ENCODE measurements at regions not wholly inside any gene's neighbourhood (a gene's known extent, or its start where the extent isn't known, plus 50 kb on each side); places are given as distances from the start of the nearest gene placed in this dataset.

DNA sequence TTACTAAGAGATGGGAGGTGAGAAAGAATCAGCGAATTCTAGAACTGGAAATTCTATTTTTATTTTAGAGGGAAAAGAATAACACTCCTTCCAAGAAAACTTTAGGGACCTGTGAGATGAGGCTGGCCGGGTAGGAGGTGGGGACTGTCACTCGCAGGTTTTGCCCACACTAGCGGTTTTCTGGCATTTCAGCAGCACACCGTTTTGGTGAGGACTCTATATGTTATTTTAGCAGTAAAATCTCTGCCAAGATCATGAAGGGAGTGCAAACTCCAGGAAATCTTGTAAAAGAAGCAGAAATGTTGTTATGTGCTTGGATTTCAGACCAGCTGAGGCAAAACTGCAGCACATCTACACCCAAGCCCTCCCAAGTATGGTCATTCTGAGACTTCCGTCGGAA lies 470.6 kb downstream of the PSAT1 start:
- H3K27ac ChIP-seq, result no peak overlapping the region
- no peak for TF ChIP-seq CTCF (conservative IDR thresholded peaks at IDR 0.05)
- TF ChIP-seq ZFX (IDR thresholded peaks at IDR 0.05), result no peak

DNA sequence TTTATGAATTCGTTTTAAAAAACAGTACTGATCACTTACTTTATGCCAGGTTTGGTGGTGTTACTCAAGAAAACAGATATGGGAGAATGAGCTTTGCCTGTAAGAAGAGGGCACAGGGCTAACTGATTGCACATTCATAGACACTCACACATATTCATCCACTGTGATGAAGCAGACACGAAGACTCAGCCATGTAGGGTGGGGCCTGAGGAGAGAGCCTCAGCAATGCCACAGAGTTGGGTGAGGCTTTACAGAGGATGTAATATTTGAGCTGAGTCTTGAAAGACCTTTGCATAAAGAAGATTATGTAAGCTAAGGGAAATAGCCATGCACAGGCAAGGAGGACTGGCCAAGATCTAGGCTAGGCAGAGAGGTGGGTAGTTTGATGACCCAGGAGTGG lies 472.8 kb downstream of the PSAT1 start:
- TF ChIP-seq CTCF (conservative IDR thresholded peaks at IDR 0.05) (no peak), ZFX (IDR thresholded peaks at IDR 0.05) (no peak)
- H3K27ac ChIP-seq, result no peak overlapping the region

DNA sequence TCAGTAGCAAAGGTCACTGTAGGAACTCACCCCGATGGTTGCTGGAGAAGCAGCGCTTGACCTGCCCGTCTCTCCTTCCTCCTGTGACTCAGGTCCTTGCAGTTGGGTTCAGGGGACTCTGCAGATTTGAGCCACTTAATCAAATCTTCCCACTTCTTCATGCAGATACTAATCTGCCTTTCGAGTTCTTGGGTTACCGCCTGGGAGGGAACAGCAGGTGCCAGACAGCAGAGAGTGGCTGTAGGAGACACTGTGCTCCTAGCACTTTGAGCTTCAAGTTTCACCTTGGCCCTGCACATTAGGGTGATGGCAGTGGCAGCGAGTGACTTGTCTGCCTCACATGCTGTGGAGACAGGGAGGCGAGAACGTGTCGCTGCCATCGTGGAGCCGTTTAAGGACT lies 478.3 kb downstream of the PSAT1 start:
- no peak for TF ChIP-seq ZFX (IDR thresholded peaks at IDR 0.05)
- TF ChIP-seq CTCF (conservative IDR thresholded peaks at IDR 0.05), result no peak
- no peak overlapping the region for H3K27ac ChIP-seq

DNA sequence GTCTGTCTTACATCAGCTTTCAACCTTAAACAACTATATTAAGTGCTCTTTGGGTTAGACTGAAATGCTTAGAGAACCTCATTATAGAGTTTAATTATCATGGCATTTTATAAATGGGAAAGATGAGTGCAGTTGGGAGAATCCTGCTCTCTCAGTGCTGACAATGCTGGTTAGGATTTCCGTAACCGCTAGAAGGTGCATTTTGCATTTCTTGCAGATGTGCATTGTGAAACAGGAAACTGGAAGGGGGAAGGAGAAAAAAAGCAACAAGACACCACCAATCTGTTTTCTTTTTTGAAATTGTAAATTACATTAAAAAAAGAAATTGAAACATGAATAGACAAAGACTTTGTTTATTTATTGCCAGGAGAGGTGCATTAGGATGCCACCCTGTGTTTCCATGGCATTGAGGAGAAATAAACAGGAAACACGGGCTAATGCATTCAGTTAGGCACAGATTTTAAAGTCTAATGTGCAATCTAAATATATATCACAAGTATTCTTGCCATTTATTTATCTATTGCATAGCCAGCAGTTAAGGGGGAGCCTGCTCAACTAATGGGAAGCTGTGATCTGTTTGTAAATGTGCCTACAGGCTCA lies 478.9 kb downstream of the PSAT1 start:
- H3K27ac ChIP-seq, result no peak overlapping the region
- TF ChIP-seq CTCF (conservative IDR thresholded peaks at IDR 0.05) (no peak), ZFX (IDR thresholded peaks at IDR 0.05) (no peak)

GRCh38 chr9:78777747-78778146 lies 480.8 kb downstream of the PSAT1 start:
- H3K27ac ChIP-seq, result no peak overlapping the region
- TF ChIP-seq CTCF (conservative IDR thresholded peaks at IDR 0.05) (no peak), ZFX (IDR thresholded peaks at IDR 0.05) (no peak)

GRCh38 chr9:78778318-78778717 lies 481.4 kb downstream of the PSAT1 start:
- no peak for TF ChIP-seq CTCF (conservative IDR thresholded peaks at IDR 0.05)
- no peak for TF ChIP-seq ZFX (IDR thresholded peaks at IDR 0.05)
- H3K27ac ChIP-seq, result no peak overlapping the region

GRCh38 chr9:78778861-78779374 lies 482.0 kb downstream of the PSAT1 start:
- TF ChIP-seq ZFX (IDR thresholded peaks at IDR 0.05) (no peak), CTCF (conservative IDR thresholded peaks at IDR 0.05) (no peak)
- no peak overlapping the region for H3K27ac ChIP-seq
